Brain microvascular endothelial cell (primary cell): ENCODE measurements at regions not wholly inside any gene's neighbourhood (a gene's known extent, or its start where the extent isn't known, plus 50 kb on each side); places are given as distances from the start of the nearest gene placed in this dataset.

Source experiments
- DNase-seq: peaks from one replicate; pipeline ENCODE4 v3.0.0-alpha.2; 2020
- H3K27ac ChIP-seq: fragments of 250-450 bp; sonication (Bioruptor Pico); 2 replicates; pipeline ENCODE4 v1.5.1; 2020; ENCODE audit warnings: mild to moderate bottlenecking, moderate library complexity
- H3K27me3 ChIP-seq: fragments of 250-450 bp; sonication (Bioruptor Pico); replicated peaks from 2 replicates; pipeline ENCODE4 v1.5.1; 2020; ENCODE audit warnings: mild to moderate bottlenecking
- H3K36me3 ChIP-seq: fragments of 250-450 bp; sonication (Bioruptor Pico); replicated peaks from 2 replicates; pipeline ENCODE4 v1.5.1; 2020; ENCODE audit warnings: mild to moderate bottlenecking
- H3K4me3 ChIP-seq: 2 replicates; pipeline ENCODE4 v1.5.1; 2011; ENCODE audit warnings: low read depth, mild to moderate bottlenecking, control low read depth, low read length, moderate library complexity
- in situ Hi-C: cut with HindIII; loops from 2 replicates; pipeline ENCODE4 v1.10.0; 2017; ENCODE audit warnings: low sequenced_read_pairs, low pct_ligation_motif_present
- TF ChIP-seq, protein P1 (sequence below): IDR thresholded peaks from 2 replicates; pipeline ENCODE4 v1.5.1; 2011; ENCODE audit warnings: low read depth, mild to moderate bottlenecking, moderate library complexity, low read length, control low read depth, inconsistent platforms; ENCODE audit errors: missing control alignments

DNA sequence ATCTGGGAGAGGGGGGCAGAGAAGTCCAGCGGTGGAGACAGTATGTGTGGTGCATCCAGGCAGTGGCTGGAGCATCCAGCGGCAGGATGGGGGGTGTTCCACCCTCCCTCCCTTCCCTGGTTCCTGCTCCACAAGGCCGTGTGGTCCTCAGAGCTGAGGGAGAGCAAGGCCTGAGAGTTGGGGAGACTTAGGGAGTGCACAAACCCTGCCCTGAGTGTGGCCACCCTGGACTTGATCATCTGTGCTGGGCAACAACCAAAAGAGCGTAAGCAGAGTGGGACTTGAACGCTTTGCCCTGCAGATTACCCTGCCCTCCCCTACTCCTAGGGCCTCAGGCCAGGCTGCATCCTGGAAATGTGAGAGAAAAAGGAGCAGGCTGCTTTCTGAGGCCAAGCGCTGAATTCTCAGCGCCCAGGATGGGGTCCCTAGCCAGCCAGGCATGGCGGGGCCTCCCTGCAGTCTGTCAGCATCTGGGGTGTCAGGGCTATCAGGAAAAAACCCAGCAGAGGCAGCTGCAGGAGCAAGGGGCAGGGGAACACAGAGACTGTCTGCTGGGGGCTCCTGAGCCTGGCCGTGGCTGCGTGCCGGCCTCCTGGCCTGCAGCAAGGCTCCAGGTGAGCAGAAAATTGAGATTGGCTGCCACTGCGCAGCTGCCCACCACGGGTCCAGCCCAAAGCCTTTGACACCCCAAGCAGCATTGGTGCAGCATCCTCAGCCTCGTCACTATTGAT, 266.2 kb downstream of the NPHP4 start:
- Histone ChIP-seq H3K4me3 (no peak overlapping the region), H3K27me3 (no peaks in the 10 kb centered on the region), H3K27ac (no peak overlapping the region), H3K36me3 (no peaks in the 10 kb centered on the region)
- in situ Hi-C loops = no loop called here
- TF ChIP-seq, protein P1, sequence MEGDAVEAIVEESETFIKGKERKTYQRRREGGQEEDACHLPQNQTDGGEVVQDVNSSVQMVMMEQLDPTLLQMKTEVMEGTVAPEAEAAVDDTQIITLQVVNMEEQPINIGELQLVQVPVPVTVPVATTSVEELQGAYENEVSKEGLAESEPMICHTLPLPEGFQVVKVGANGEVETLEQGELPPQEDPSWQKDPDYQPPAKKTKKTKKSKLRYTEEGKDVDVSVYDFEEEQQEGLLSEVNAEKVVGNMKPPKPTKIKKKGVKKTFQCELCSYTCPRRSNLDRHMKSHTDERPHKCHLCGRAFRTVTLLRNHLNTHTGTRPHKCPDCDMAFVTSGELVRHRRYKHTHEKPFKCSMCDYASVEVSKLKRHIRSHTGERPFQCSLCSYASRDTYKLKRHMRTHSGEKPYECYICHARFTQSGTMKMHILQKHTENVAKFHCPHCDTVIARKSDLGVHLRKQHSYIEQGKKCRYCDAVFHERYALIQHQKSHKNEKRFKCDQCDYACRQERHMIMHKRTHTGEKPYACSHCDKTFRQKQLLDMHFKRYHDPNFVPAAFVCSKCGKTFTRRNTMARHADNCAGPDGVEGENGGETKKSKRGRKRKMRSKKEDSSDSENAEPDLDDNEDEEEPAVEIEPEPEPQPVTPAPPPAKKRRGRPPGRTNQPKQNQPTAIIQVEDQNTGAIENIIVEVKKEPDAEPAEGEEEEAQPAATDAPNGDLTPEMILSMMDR = no peak
- no peak for DNase-seq

DNA sequence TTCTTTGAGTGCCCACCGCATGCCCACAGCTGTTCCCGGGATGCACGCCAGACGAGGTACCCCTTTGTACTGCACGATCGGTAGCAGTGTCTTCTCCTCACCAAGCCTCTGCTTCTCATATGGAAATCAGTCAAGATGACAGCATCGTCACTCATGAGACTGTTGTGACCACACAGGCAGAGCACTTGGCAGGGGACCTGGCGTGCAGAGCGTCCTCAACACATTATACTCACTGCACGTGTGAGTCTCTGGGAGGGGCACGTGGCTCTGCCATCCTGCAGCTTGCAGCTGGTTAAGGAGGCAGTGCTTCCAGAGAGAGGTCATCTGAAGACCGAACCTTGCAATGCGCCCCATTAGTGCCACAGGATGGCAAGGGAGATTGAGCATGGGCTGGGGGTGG, 266.8 kb downstream of the NPHP4 start:
- no peak overlapping the region for H3K27ac ChIP-seq
- no peaks in the 10 kb centered on the region for H3K36me3 ChIP-seq
- in situ Hi-C loops = no loop called here
- H3K27me3 ChIP-seq = no peaks in the 10 kb centered on the region
- DNase-seq = no peak
- H3K4me3 ChIP-seq = no peak overlapping the region
- TF ChIP-seq, protein P1 = no peak

DNA sequence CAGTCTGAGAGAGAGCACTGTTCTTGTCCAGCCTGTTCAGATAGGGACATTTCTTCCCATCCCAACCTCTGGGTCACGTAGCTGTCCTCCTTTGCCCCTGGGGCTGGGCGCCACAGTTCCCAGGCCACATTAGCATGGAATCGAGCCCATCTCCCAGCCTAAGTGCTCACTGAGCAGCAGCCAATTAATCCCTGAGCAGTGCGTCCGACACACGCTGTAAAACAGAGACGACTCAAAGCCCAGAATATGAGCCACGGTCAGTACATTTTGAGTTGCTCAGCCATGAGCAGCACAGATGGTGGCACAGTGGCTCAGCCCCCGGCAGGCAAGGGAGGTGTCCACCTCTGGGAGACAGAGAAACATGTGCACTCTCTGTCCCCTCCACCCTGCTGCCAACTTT, 267.4 kb downstream of the NPHP4 start:
- in situ Hi-C loops = no loop called here
- TF ChIP-seq, protein P1 = no peak
- Histone ChIP-seq H3K36me3 (no peaks in the 10 kb centered on the region), H3K27me3 (no peaks in the 10 kb centered on the region), H3K27ac (no peak overlapping the region), H3K4me3 (no peak overlapping the region)
- no peak for DNase-seq

DNA sequence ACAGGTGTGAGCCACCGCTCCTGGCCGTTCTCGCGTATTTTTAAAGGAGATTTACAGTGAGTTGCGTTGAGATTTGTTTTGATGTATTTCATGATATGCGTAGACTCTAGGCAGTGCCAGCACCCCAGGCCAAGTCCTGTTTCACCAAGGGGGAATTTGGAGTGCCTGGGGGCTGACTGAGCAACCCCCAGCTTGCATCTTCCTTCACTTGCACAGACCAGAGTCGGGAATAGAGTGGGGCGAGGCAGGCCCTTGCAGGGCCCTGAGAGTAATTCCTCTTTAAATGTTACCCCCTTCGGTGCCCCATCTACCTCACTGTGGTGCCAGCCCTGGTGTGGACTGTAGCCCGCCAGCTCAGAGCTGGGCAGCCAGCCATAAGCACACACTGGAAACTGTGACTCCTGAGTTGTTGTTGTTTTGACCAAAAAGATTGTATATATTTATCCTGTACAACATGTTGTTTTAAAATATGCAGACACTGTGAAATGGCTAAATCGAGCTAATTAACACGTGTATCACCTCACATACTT, 269.5 kb downstream of the NPHP4 start:
- Histone ChIP-seq H3K4me3 (no peak overlapping the region), H3K27ac (no peak overlapping the region), H3K27me3 (no peaks in the 10 kb centered on the region), H3K36me3 (no peaks in the 10 kb centered on the region)
- TF ChIP-seq, protein P1 = no peak
- in situ Hi-C loops = no loop called here
- DNase-seq = no peak

DNA sequence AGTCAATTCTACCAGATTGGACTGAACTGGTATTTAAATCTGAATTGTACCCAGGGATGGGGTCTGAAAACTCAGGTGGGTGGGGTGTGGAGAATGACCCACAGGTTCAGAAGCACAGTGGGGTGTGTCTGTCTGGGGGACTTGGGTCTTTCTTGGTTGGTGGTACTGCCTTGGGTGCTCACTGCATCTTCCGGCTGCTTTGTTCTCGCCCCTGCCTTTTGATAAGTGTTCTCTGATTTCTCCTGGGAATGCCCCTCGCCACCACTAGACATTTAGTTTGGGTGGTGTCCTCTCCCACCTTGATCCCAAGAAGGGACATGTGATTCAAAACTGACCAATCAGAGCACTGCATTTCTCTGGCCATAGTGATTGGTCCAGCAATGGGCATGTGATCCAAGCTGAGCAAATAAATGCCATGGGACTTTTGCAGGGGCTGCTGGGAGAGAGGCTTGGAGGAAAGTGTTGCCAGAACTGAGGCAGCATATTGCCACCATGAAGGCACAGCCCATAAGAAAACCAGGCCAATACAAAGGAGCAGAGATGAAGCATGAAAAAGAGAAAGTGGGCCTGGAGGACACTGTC, 270.5 kb downstream of the NPHP4 start:
- no peak for DNase-seq
- in situ Hi-C loops = no loop called here
- no peak overlapping the region for H3K4me3 ChIP-seq
- TF ChIP-seq, protein P1 = no peak
- no peaks in the 10 kb centered on the region for H3K27me3 ChIP-seq
- no peak overlapping the region for H3K27ac ChIP-seq
- no peaks in the 10 kb centered on the region for H3K36me3 ChIP-seq

DNA sequence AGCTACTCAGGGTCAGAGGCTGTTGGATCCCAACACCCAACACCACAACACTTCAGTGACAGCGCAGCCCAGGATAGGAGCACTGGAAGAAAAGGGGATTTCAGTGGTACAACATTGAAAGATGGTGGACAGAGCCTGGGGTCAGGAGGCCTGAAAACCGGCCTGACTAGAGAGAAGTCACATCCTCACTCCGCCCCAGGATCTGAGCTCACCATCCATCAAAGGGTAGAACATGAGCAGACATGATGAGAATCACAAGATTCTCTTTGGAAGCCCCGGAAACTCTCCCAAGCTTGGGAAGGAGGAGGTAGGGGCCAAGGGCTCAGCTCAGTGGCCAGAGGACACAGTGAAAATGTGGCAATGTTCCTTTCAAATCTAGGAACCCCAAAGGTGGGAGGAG, 271.3 kb downstream of the NPHP4 start:
- Histone ChIP-seq H3K36me3 (no peaks in the 10 kb centered on the region), H3K4me3 (no peak overlapping the region), H3K27me3 (no peaks in the 10 kb centered on the region), H3K27ac (no peak overlapping the region)
- in situ Hi-C loops = no loop called here
- TF ChIP-seq, protein P1 = no peak
- DNase-seq = no peak
